Hematopoietic multipotent progenitor cell treated with erythropoietin and hydrocortisone succinate and interleukin-3 and kit ligand, for 17 days (in vitro differentiated cells): ENCODE measurements at regions not wholly inside any gene's neighbourhood (a gene's known extent, or its start where the extent isn't known, plus 50 kb on each side); places are given as distances from the start of the nearest gene placed in this dataset.
"Not testable (repeated sequence)": the region's sequence is repeated elsewhere in the genome, so short reads cannot be mapped to it uniquely, and the experiment has no call there.

Experiments used
- DNase-seq: peaks from one replicate; pipeline ENCODE4 v3.0.0-alpha.2; 2015; ENCODE audit warnings: low spot score

GRCh38 chr15:28459279-28459678 is 73.5 kb downstream of the GOLGA8G start:
- peak; percentile 5 for DNase-seq

GRCh38 chr15:28457396-28457932 is 75.3 kb downstream of the GOLGA8G start:
- peak; percentile 4 for DNase-seq

GRCh38 chr15:28456476-28457395 is 76.0 kb downstream of the GOLGA8G start:
- peak; percentile 2 for DNase-seq

GRCh38 chr15:28455537-28456475 is 77.0 kb downstream of the GOLGA8G start:
- not testable (repeated sequence) for DNase-seq

GRCh38 chr15:28454751-28455220 is 76.3 kb downstream of the GOLGA8F start:
- not testable (repeated sequence) for DNase-seq
